GM12873 (cell line): ENCODE measurements at regions not wholly inside any gene's neighbourhood (a gene's known extent, or its start where the extent isn't known, plus 50 kb on each side); places are given as distances from the start of the nearest gene placed in this dataset.

ENCODE experiments used
- TF ChIP-seq, protein P1 (sequence below): IDR thresholded peaks from 2 replicates; pipeline ENCODE4 v1.5.1; 2012; ENCODE audit warnings: low read depth, mild to moderate bottlenecking, moderate library complexity, low read length, control low read depth; ENCODE audit not compliant: insufficient read depth; ENCODE audit errors: missing control alignments

DNA sequence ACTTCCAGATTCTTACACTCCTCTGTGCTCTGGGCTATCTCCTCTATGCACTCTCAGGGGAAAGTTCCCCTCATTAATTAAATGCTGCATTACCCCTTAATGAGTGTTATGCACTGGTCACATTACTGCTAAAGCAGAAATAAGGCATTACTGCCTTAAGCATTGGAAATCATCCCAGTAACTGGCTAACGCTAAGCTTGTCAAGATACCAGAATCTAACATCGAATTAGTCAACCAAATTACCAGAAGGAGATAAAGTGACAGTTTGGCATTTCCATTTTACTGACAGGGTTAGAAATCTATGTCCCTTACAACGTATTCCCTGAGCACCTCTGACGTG, 69.5 kb upstream of the FAM169A start:
- TF ChIP-seq, protein P1, sequence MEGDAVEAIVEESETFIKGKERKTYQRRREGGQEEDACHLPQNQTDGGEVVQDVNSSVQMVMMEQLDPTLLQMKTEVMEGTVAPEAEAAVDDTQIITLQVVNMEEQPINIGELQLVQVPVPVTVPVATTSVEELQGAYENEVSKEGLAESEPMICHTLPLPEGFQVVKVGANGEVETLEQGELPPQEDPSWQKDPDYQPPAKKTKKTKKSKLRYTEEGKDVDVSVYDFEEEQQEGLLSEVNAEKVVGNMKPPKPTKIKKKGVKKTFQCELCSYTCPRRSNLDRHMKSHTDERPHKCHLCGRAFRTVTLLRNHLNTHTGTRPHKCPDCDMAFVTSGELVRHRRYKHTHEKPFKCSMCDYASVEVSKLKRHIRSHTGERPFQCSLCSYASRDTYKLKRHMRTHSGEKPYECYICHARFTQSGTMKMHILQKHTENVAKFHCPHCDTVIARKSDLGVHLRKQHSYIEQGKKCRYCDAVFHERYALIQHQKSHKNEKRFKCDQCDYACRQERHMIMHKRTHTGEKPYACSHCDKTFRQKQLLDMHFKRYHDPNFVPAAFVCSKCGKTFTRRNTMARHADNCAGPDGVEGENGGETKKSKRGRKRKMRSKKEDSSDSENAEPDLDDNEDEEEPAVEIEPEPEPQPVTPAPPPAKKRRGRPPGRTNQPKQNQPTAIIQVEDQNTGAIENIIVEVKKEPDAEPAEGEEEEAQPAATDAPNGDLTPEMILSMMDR, result no peak

DNA sequence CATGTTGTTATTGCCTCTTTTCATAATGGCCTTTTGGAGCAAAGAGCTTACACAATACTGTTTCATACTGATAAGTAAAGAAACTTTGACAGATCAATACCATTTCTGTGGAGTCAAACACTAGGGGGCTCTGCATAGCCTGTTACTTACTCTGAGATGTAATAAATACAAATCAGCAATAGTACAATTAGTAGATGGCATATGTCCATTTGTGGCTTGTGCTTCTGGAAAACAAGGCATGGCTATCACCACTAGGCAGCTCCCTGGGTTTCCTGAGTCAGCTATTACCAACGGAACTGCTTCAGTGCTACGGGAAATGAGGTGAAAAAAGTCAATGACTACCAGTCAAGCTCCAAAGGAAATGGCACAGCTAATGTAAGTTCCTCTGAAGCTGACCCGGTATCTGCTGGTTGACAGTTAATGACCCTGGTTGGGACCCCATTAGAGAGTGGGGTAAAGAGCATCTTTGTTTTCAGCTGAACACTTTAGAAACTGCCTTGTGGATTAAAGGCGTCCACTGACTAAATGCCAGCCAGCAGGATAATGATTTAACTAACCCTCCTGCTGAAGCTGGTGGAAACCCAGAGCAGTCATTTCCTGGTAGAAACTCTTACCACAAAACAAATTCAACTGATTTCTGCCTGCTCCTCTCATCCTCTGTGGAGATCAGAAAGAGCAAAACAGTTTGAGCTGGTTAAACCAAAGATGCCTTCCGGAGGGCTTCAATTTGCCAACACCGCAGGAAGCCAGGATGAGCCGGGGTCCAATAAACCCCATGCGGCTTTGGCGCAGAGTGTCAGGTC, 69.0 kb upstream of the FAM169A start:
- TF ChIP-seq, protein P1, result peak; percentile 42

DNA sequence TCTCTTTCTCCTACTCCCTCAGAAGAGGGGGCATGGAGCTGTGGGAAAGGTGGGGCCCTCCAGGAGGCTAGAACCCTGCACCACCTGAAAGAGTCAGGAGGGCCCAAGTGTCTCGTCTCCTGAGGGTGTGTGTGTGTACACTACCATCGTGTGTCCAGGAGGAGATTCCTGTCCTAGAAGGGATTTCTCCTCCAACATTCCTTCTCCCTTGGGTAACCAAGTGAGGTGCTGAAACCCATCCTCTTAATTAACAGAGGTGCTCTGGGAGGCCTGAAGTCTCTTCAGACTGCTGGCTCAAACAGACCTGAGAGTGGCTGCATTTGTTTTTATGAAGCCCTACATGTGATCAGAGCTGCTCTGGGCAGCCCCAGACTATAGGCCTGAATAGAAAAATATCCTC, 61.1 kb upstream of the FAM169A start:
- TF ChIP-seq, protein P1, result no peak

DNA sequence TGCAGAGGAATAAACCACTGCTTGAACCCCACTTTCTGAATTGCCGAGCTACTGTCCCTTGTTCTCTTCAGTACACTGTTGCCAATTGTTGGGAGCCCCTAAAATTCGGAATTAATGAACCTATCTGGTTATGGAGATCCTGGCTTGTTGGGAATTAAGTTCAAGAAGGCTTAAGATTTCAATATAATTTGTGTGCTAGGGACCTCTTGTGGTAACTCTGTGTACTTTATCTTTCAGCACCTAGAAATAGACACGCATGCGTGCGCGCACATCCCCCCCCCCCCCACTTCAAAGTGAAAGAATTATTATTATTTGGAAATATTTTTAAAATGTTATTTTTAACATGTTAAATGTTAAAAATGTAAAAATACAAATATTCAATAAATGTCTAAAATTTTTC, 53.3 kb upstream of the FAM169A start:
- TF ChIP-seq, protein P1, result peak; percentile 47

DNA sequence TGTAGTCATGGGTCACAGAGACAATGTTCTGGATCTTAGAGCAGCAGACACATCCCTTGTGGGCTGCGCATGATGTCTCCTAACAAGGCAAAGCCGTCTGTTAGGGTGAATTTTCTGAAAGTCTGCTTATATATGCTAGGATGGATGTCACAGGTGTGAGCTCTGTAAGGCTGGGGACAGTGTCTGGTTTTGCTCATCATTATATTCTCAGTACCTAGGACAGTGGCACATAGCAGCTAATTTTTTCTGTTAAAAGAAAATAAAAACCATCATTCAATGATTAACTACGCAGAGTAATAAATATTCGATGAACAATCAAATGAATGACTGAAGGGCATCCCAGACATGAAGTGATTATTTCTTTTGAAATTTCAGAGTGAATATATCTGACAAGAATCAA, 52.9 kb upstream of the FAM169A start:
- TF ChIP-seq, protein P1, result no peak

DNA sequence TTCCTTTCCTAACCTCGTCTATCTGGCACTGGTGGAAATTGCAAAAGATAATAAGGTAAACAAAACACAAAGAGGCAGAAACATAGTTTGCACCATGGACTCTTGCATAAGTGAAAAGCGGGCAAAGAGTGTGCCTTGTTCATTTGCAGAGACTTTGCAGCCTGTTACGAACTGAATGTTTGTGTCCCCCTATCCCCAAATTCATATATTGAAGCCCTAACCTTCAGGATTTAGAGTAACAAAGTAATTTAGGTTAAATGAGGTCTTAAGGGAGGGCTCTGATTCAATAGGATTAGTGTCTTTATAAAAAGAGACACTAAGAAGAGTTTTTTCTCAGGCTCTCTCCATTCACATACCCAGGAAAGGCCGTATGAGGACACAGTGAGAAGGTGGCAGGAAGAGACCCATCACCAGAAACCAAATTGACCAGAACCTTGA, 52.1 kb upstream of the FAM169A start:
- TF ChIP-seq, protein P1, result no peak

DNA sequence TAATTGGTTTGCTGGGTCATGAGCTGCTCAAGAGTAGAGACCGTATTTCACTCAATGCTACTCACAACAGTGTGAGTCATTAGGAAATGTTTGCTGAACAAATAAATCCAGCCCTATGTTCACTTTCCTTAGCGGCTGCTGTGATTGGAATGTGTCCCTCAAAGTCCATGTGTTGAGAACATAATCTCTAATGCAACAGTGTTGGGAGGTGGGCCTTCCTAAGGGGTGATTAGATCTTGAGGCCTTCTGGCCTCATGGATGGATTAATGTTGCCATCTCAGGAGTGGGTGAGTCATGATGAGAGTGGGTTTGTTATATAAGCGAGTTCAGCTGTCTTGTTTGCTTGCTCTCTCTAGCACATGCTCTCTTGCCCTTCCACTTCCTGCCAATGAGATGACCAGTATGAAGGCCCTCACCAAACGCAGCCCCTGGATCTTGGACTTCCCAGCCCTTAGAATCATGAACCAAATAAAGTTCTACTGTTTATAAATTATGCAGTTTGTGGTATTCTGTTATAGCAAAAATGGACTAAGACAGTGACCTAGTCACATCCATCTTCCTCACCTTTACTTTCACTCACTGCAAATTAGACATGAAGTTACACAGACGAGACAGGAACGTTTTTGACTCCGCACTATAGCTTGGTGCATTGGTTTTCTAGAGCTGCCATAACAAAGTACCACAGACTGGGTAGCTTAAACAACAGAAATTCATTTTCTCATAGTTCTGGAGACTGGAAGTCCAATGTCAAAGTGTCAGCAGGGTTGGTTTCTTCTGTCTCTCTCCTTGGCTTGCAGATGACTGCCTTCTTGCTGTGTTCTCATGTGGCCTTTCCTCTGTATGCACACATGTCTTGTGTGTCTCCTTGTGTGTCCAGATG, 50.9 kb upstream of the FAM169A start:
- TF ChIP-seq, protein P1, result no peak
